ENCODE measurements at regions not wholly inside any gene's neighbourhood (a gene's known extent, or its start where the extent isn't known, plus 50 kb on each side); places are given as distances from the start of the nearest gene placed in this dataset.

DNA sequence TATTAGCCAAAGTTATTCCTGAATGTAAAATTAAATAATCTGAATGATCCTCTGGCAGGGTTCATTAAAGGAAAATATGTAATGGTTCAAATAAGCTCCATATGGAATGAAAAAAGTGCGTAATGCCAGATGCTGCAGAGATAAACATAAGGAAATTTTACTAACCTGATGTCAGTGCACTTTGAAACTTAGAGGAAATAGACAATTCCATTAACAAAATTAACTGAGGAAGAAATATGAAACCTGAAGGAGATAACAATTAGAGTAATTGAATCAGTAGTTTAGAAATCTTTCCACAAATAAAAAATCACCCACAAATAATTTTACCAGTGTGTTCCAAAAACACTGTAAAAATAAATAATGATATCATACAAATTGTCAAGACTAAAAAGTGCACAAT is 387.5 kb downstream of the GRIA2 start:
- Histone ChIP-seq H3K4me2 (no peak overlapping the region), H3K9ac (no peak overlapping the region), H3K9me2 (no peaks in the 10 kb centered on the region), H3K79me2 (ENCODE audit: insufficient read depth) (no peaks in the 10 kb centered on the region), H3F3A (replicated peaks; ENCODE audit: insufficient read depth) (no peaks in the 10 kb centered on the region), H3K27me3 (ENCODE audit: insufficient read depth) (no peaks in the 10 kb centered on the region), H4K20me1 (ENCODE audit: insufficient read depth) (no peaks in the 10 kb centered on the region), H3K27ac (ENCODE audit: low read depth in 2 of 2, low read length in 1 of 2) (no peak overlapping the region), H3K36me3 (replicated peaks in 1 of 2; ENCODE audit: control insufficient read depth in 1 of 2, insufficient read depth in 2 of 2, low read length in 1 of 2) (no peaks in the 10 kb centered on the region), H3K4me1 (ENCODE audit: control insufficient read depth in 1 of 2, insufficient read depth in 2 of 2, low read depth in 1 of 2, low read length in 1 of 2) (no peaks in the 10 kb centered on the region; a peak in 1 of 4 replicates), H2AFZ (ENCODE audit: low read depth) (no peak overlapping the region), H3K4me3 (ENCODE audit: low read depth in 2 of 2, low read length in 1 of 2) (no peak overlapping the region), H3K9me3 (no peaks in the 10 kb centered on the region)
- no peak for TF ChIP-seq GATA2 (CRISPR knock-in tag; IDR thresholded peaks at IDR 0.05)
- no peak for TF ChIP-seq GABPA (IDR thresholded peaks at IDR 0.05; ENCODE audit: low read depth)
- TF ChIP-seq, protein P1, sequence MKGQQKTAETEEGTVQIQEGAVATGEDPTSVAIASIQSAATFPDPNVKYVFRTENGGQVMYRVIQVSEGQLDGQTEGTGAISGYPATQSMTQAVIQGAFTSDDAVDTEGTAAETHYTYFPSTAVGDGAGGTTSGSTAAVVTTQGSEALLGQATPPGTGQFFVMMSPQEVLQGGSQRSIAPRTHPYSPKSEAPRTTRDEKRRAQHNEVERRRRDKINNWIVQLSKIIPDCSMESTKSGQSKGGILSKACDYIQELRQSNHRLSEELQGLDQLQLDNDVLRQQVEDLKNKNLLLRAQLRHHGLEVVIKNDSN (IDR thresholded peaks at IDR 0.05; ENCODE audit: borderline replicate concordance, low read depth) = no peak
- TF ChIP-seq YY1 (IDR thresholded peaks at IDR 0.05; ENCODE audit: low read depth) = no peak
- no peak for TF ChIP-seq EZH2phosphoT487 (IDR thresholded peaks at IDR 0.05; ENCODE audit: borderline replicate concordance, low read depth)
- TF ChIP-seq ELF1 (IDR thresholded peaks at IDR 0.05) = no peak
- TF ChIP-seq NFIC (IDR thresholded peaks at IDR 0.05; ENCODE audit: borderline replicate concordance) = no peak
- TF ChIP-seq, protein P2, sequence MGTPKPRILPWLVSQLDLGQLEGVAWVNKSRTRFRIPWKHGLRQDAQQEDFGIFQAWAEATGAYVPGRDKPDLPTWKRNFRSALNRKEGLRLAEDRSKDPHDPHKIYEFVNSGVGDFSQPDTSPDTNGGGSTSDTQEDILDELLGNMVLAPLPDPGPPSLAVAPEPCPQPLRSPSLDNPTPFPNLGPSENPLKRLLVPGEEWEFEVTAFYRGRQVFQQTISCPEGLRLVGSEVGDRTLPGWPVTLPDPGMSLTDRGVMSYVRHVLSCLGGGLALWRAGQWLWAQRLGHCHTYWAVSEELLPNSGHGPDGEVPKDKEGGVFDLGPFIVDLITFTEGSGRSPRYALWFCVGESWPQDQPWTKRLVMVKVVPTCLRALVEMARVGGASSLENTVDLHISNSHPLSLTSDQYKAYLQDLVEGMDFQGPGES (IDR thresholded peaks at IDR 0.05; ENCODE audit: low read depth, low read length) = no peak
- TF ChIP-seq, protein P3, sequence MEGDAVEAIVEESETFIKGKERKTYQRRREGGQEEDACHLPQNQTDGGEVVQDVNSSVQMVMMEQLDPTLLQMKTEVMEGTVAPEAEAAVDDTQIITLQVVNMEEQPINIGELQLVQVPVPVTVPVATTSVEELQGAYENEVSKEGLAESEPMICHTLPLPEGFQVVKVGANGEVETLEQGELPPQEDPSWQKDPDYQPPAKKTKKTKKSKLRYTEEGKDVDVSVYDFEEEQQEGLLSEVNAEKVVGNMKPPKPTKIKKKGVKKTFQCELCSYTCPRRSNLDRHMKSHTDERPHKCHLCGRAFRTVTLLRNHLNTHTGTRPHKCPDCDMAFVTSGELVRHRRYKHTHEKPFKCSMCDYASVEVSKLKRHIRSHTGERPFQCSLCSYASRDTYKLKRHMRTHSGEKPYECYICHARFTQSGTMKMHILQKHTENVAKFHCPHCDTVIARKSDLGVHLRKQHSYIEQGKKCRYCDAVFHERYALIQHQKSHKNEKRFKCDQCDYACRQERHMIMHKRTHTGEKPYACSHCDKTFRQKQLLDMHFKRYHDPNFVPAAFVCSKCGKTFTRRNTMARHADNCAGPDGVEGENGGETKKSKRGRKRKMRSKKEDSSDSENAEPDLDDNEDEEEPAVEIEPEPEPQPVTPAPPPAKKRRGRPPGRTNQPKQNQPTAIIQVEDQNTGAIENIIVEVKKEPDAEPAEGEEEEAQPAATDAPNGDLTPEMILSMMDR (IDR thresholded peaks at IDR 0.05) = no peak
- TF ChIP-seq, protein P4, sequence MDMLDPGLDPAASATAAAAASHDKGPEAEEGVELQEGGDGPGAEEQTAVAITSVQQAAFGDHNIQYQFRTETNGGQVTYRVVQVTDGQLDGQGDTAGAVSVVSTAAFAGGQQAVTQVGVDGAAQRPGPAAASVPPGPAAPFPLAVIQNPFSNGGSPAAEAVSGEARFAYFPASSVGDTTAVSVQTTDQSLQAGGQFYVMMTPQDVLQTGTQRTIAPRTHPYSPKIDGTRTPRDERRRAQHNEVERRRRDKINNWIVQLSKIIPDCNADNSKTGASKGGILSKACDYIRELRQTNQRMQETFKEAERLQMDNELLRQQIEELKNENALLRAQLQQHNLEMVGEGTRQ (IDR thresholded peaks at IDR 0.05; ENCODE audit: borderline replicate concordance, low read depth, low read length) = no peak
- 41% methylated on average over 1 of the region's 1 CpG for WGBS (ENCODE audit: low lambda C conversion rate)
- POLR2A ChIA-PET = no interaction called here
- DNase-seq = no peak
- CTCF ChIA-PET = no interaction called here

DNA sequence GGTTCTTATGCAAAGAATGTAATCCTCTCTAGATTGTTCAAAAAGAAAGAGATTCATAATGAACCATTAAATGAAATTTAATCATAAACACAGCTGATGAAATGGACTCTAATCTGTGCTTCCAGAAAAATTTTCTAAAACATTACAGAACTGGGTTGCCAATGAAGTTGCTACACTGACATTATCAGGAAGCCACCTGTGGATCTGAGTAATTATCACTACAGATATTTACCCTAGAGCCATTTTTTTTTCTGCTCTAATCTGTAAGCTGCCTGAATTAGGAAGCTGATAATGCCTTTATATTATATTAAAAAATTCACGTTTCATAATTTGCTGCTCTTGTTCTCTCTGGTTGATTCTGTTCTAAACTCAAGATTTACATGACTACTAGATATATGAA is 380.1 kb downstream of the GRIA2 start:
- no peaks in the 10 kb centered on the region for H3K27me3 ChIP-seq (ENCODE audit: insufficient read depth)
- H3K36me3 ChIP-seq (replicated peaks in 1 of 2; ENCODE audit: control insufficient read depth in 1 of 2, insufficient read depth in 2 of 2, low read length in 1 of 2) = no peaks in the 10 kb centered on the region
- WGBS (ENCODE audit: low lambda C conversion rate) = 23% methylated on average over 1 of the region's 1 CpG
- H3F3A ChIP-seq (replicated peaks; ENCODE audit: insufficient read depth) = no peaks in the 10 kb centered on the region
- no peak overlapping the region for H2AFZ ChIP-seq (ENCODE audit: low read depth)
- no peaks in the 10 kb centered on the region for H3K9me2 ChIP-seq
- H3K9ac ChIP-seq = no peak overlapping the region
- no peaks in the 10 kb centered on the region for H3K79me2 ChIP-seq (ENCODE audit: insufficient read depth)
- CTCF ChIA-PET = no interaction called here
- TF ChIP-seq RFX5 (IDR thresholded peaks at IDR 0.05; ENCODE audit: low read length) (no peak), RCOR1 (IDR thresholded peaks at IDR 0.05; ENCODE audit: low read length) (peak; percentile 90), JUND (IDR thresholded peaks at IDR 0.05) (no peak), RAD21 (IDR thresholded peaks at IDR 0.05; ENCODE audit: low read length) (no peak), TAF1 (IDR thresholded peaks at IDR 0.05; ENCODE audit: borderline replicate concordance, low read depth, low read length) (no peak)
- TF ChIP-seq, protein P2 (IDR thresholded peaks at IDR 0.05; ENCODE audit: low read depth, low read length) = no peak
- TF ChIP-seq, protein P5, sequence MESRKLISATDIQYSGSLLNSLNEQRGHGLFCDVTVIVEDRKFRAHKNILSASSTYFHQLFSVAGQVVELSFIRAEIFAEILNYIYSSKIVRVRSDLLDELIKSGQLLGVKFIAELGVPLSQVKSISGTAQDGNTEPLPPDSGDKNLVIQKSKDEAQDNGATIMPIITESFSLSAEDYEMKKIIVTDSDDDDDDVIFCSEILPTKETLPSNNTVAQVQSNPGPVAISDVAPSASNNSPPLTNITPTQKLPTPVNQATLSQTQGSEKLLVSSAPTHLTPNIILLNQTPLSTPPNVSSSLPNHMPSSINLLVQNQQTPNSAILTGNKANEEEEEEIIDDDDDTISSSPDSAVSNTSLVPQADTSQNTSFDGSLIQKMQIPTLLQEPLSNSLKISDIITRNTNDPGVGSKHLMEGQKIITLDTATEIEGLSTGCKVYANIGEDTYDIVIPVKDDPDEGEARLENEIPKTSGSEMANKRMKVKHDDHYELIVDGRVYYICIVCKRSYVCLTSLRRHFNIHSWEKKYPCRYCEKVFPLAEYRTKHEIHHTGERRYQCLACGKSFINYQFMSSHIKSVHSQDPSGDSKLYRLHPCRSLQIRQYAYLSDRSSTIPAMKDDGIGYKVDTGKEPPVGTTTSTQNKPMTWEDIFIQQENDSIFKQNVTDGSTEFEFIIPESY (IDR thresholded peaks at IDR 0.05; ENCODE audit: borderline replicate concordance, low read depth) = no peak
- no peak overlapping the region for H3K4me2 ChIP-seq
- H3K9me3 ChIP-seq = no peaks in the 10 kb centered on the region; the same call in 1 of the 2 replicates
- H3K4me1 ChIP-seq (ENCODE audit: control insufficient read depth in 1 of 2, insufficient read depth in 2 of 2, low read depth in 1 of 2, low read length in 1 of 2) = no peaks in the 10 kb centered on the region
- no peak overlapping the region for H3K27ac ChIP-seq (ENCODE audit: low read depth in 2 of 2, low read length in 1 of 2)
- no peak for DNase-seq
- no peaks in the 10 kb centered on the region for H4K20me1 ChIP-seq (ENCODE audit: insufficient read depth)
- no peak overlapping the region for H3K4me3 ChIP-seq (ENCODE audit: low read depth in 2 of 2, low read length in 1 of 2)
- POLR2A ChIA-PET = no interaction called here
